Retinal pigment epithelial cell (primary cell): ENCODE measurements at regions not wholly inside any gene's neighbourhood (a gene's known extent, or its start where the extent isn't known, plus 50 kb on each side); places are given as distances from the start of the nearest gene placed in this dataset.

ENCODE experiments used
- DNase-seq: peaks from one replicate; pipeline ENCODE4 v3.0.0-alpha.2; 2010; ENCODE audit warnings: low read depth
- H3K4me3 ChIP-seq: 2 replicates; pipeline ENCODE4 v1.5.1; 2011; ENCODE audit warnings: mild to moderate bottlenecking, low read length, control low read depth, moderate library complexity
- TF ChIP-seq, protein P1 (sequence below): conservative IDR thresholded peaks from 2 replicates; pipeline ENCODE4 v1.5.1; 2011; ENCODE audit warnings: low read depth, low read length, control low read depth, inconsistent platforms

DNA sequence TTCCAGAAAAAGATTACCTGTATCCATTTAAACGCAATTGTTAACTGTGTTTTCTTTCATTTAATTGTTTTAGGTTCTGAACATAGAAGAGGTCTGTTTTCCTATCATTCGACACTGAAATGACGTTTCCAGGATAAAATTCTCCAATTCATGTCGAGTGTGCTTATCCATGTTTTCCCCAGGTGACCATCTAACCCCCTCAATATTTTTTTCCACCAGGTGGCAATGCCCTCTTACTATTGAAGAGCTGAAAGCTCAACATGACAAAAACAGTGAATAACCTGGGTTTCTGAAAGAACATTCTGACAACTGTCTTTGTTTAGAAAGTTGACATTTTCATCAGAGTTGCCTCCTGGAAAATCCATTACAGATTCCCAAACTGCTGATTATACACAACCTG is 948.7 kb downstream of the KCNJ2 start:
- DNase-seq = no peak
- TF ChIP-seq, protein P1, sequence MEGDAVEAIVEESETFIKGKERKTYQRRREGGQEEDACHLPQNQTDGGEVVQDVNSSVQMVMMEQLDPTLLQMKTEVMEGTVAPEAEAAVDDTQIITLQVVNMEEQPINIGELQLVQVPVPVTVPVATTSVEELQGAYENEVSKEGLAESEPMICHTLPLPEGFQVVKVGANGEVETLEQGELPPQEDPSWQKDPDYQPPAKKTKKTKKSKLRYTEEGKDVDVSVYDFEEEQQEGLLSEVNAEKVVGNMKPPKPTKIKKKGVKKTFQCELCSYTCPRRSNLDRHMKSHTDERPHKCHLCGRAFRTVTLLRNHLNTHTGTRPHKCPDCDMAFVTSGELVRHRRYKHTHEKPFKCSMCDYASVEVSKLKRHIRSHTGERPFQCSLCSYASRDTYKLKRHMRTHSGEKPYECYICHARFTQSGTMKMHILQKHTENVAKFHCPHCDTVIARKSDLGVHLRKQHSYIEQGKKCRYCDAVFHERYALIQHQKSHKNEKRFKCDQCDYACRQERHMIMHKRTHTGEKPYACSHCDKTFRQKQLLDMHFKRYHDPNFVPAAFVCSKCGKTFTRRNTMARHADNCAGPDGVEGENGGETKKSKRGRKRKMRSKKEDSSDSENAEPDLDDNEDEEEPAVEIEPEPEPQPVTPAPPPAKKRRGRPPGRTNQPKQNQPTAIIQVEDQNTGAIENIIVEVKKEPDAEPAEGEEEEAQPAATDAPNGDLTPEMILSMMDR = peak; percentile 56
- no peak overlapping the region for H3K4me3 ChIP-seq

DNA sequence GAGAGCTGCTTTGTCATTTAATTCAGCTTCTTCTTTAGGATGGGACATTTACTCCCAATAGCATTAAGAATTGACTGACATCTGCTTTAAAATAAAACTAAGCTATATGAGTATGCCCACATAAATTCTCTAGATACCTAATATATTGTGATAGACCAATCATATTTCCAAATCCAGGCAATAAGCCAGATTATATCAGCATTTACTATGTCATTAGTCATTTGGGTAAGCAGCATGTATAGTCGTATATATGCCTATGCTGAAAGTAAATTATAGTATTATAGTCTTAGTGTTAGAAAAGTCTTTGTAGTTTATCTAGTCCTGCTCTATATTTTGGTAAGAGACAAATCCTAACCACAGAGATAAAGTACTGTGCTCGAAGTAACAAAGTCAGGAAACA is 958.1 kb downstream of the KCNJ2 start:
- H3K4me3 ChIP-seq = no peak overlapping the region
- TF ChIP-seq, protein P1 = no peak
- DNase-seq = no peak

DNA sequence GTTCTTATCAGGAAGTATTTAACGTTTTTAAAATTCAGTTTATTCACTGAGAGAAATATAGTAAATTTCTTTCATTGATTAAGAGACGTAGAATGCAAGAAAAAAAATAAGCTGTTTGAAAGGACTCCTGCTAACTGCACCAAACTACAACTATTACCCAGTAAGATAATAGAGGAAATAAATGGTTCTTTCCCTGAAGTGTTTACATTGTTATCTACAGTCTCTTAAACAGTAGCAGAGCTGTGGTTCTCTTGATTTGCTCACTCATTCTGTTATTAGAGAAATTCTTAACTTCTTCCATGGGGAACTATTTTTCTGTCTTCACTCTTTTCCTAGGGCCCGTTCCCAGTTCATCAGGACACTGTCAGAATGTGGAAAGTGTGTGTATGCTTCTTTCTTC is 973.0 kb downstream of the KCNJ2 start:
- no peak for DNase-seq
- H3K4me3 ChIP-seq = no peak overlapping the region
- TF ChIP-seq, protein P1 = no peak

DNA sequence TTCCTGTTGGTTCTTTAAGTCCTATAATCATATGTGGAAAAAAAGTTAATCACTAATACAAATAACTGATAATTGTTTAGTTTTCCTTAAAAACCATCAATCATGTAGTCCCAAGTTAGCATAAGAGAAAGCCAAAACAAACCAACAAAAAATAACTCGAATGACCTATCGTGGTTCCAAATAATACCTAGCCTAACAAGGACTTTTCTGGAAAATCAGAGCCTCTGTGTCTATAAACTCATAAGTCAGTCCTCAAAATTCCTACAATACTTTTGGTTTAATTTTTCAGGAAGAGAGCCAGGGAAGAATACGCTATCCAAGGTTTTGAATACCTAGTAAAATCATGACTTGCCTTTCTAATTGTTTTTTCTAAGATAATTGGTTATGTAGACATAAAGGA is 975.3 kb upstream of the SOX9 start:
- DNase-seq = no peak
- TF ChIP-seq, protein P1 = no peak

DNA sequence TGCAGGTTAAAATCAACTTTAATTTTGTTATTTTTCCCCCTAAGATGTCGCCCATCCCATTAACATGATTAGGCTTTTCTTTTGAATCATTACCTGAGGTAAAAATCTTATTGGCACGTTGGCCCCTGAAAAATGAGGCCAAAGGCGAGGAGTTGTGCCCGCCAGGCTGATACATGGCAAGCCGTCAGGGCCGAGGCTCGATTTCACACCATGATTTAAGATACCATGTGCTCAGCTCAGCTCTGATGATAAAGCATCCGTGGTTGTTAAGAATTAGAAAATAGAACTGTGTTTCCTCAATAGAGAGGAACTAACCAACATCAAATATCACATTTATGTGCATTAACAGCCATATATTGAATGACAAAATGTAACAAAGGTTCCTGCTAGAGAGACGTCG is 972.9 kb upstream of the SOX9 start:
- TF ChIP-seq, protein P1 = no peak
- H3K4me3 ChIP-seq = no peak overlapping the region
- no peak for DNase-seq

More for the DNA sequence above, 975.3 kb upstream of the SOX9 start:
- no peak overlapping the region for H3K4me3 ChIP-seq

DNA sequence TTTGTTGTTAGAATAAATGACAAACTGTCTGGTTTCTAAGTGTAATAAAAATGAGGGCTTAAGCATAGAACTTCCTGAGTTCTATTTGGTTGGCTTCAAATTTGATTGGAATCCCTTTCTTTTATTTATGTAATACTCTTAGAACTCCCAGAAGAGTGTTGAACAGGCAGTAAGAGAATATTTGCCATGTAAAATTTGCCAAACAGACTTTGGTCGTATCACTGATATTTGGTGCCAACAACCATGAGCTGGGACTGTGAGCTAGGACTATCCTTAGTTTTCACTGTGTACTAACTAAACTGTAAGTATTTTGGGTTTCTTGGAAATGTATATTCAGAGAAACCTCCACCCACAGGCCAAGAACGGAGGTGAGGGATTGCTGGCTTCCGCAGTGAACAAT is 971.2 kb upstream of the SOX9 start:
- no peak for DNase-seq
- no peak overlapping the region for H3K4me3 ChIP-seq
- TF ChIP-seq, protein P1 = no peak

DNA sequence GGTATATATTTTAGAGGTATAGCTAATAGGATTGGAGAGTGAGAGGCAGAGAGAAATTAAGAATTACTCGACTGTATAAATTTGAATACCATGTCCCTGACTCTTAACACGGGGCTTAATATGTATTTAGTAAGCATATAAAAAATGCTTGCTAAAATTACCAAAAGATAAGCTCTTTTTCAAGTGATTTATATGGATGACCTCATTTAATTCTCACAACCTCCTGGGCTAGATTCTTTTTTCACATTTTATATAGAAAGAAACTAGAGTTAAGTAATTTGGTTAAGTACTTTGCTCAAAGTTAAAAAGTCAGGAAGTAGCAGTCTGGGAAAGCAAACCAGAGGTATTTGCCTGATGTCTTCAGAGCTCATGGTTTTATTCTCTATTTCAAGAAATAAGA is 963.5 kb upstream of the SOX9 start:
- H3K4me3 ChIP-seq = no peak overlapping the region
- TF ChIP-seq, protein P1 = no peak
- no peak for DNase-seq
